ENCODE measurements at regions not wholly inside any gene's neighbourhood (a gene's known extent, or its start where the extent isn't known, plus 50 kb on each side); places are given as distances from the start of the nearest gene placed in this dataset.

- no peak for TF ChIP-seq CTCF (IDR thresholded peaks at IDR 0.05; ENCODE audit: insufficient read depth, low read depth, low read length)
- TF ChIP-seq EZH2 (IDR thresholded peaks at IDR 0.05; ENCODE audit: insufficient read depth, low read length), result no peak
These were observed 104.9 kb downstream of the CDC7 start for GRCh38 chr1:91605566-91605965.

Measured in astrocyte (in vitro differentiated cells and primary cell).